H9 (cell line): ENCODE measurements at regions not wholly inside any gene's neighbourhood (a gene's known extent, or its start where the extent isn't known, plus 50 kb on each side); places are given as distances from the start of the nearest gene placed in this dataset.

ENCODE experiments used
- DNase-seq: peaks from one replicate; pipeline ENCODE4 v3.0.0-alpha.2; 2017
- H2AFZ ChIP-seq: one replicate; pipeline ENCODE4 v1.6.1; 2013; ENCODE audit warnings: mild to moderate bottlenecking, low read length, control low read depth, moderate library complexity
- H2AK5ac ChIP-seq: 2 replicates; pipeline ENCODE4 v1.6.1; 2013; ENCODE audit warnings: low read length, control low read depth, mixed read lengths; ENCODE audit not compliant: insufficient read length
- H2BK120ac ChIP-seq: one replicate; pipeline ENCODE4 v1.6.1; 2013; ENCODE audit warnings: low read depth, mild to moderate bottlenecking, low read length, control low read depth, inconsistent platforms; ENCODE audit not compliant: poor library complexity, severe bottlenecking
- H2BK12ac ChIP-seq: 2 replicates; pipeline ENCODE4 v1.6.1; 2013; ENCODE audit warnings: low read length, control low read depth, mixed read lengths, low read depth; ENCODE audit not compliant: insufficient read length
- H2BK15ac ChIP-seq: 2 replicates; pipeline ENCODE4 v1.6.1; 2013; ENCODE audit warnings: low read depth, low read length, control low read depth
- H2BK20ac ChIP-seq: one replicate; pipeline ENCODE4 v1.6.1; 2013; ENCODE audit warnings: low read depth, mild to moderate bottlenecking, low read length, control low read depth, inconsistent platforms; ENCODE audit not compliant: poor library complexity, severe bottlenecking
- H2BK5ac ChIP-seq: 2 replicates; pipeline ENCODE4 v1.6.1; 2013; ENCODE audit warnings: low read length, control low read depth, mixed read lengths; ENCODE audit not compliant: insufficient read length
- H3K14ac ChIP-seq: 2 replicates; pipeline ENCODE4 v1.6.1; 2013; ENCODE audit warnings: low read length, control low read depth; ENCODE audit not compliant: insufficient read depth
- H3K18ac ChIP-seq: 2 replicates; pipeline ENCODE4 v1.6.1; 2013; ENCODE audit warnings: low read depth, mild to moderate bottlenecking, mixed read lengths, low read length, control low read depth; ENCODE audit not compliant: insufficient read length
- H3K23ac ChIP-seq: 2 replicates; pipeline ENCODE4 v1.6.1; 2013; ENCODE audit warnings: low read length, control low read depth, mixed read lengths, low read depth; ENCODE audit not compliant: insufficient read length
- H3K23me2 ChIP-seq: 2 replicates; pipeline ENCODE4 v1.6.1; 2013; ENCODE audit warnings: low read depth, mild to moderate bottlenecking, mixed read lengths, low read length, control low read depth; ENCODE audit not compliant: insufficient read length, poor library complexity, severe bottlenecking
- H3K27ac ChIP-seq: 2 replicates; pipeline ENCODE4 v1.5.1; 2013; ENCODE audit warnings: low read length, control low read depth, mixed read lengths, low read depth; ENCODE audit not compliant: insufficient read length
- H3K27me3 ChIP-seq: 2 replicates; pipeline ENCODE4 v1.6.1; 2013; ENCODE audit warnings: low read length, control low read depth, inconsistent platforms; ENCODE audit not compliant: insufficient read depth
- H3K4ac ChIP-seq: 2 replicates; pipeline ENCODE4 v1.6.1; 2013; ENCODE audit warnings: low read depth, mild to moderate bottlenecking, control low read depth, inconsistent platforms, low read length, moderate library complexity
- H3K4me1 ChIP-seq: 2 replicates; pipeline ENCODE4 v1.6.1; 2013; ENCODE audit warnings: low read length, control low read depth, inconsistent platforms; ENCODE audit not compliant: insufficient read depth
- H3K4me2 ChIP-seq: 2 replicates; pipeline ENCODE4 v1.6.1; 2013; ENCODE audit warnings: low read length, control low read depth, mixed read lengths; ENCODE audit not compliant: insufficient read length, insufficient read depth
- H3K56ac ChIP-seq: 2 replicates; pipeline ENCODE4 v1.6.1; 2013; ENCODE audit warnings: low read depth, mild to moderate bottlenecking, mixed read lengths, low read length, control low read depth; ENCODE audit not compliant: insufficient read length
- H3K79me1 ChIP-seq: 2 replicates; pipeline ENCODE4 v1.6.1; 2013; ENCODE audit warnings: low read depth, mild to moderate bottlenecking, moderate library complexity, low read length, control low read depth, inconsistent platforms; ENCODE audit not compliant: insufficient read depth, poor library complexity, severe bottlenecking
- H3K79me2 ChIP-seq: 2 replicates; pipeline ENCODE4 v1.6.1; 2013; ENCODE audit warnings: low read length, control low read depth, inconsistent platforms; ENCODE audit not compliant: insufficient read depth
- H3K9ac ChIP-seq: 2 replicates; pipeline ENCODE4 v1.6.1; 2013; ENCODE audit warnings: low read length, control low read depth, mixed read lengths; ENCODE audit not compliant: insufficient read length; ENCODE audit errors: extremely low read depth
- H3K9me3 ChIP-seq: one replicate; pipeline ENCODE4 v1.6.1; 2013; ENCODE audit warnings: low read depth, low read length, inconsistent platforms; ENCODE audit not compliant: control insufficient read depth
- H3T11ph ChIP-seq: one replicate; pipeline ENCODE4 v1.6.1; 2013; ENCODE audit warnings: mild to moderate bottlenecking, low read length, control low read depth, inconsistent platforms
- H4K20me1 ChIP-seq: one replicate; pipeline ENCODE4 v1.6.1; 2013; ENCODE audit not compliant: control insufficient read depth, insufficient read length, insufficient read depth
- H4K5ac ChIP-seq: 2 replicates; pipeline ENCODE4 v1.6.1; 2013; ENCODE audit warnings: low read depth, mild to moderate bottlenecking, mixed read lengths, low read length, control low read depth; ENCODE audit not compliant: insufficient read length
- H4K8ac ChIP-seq: replicated peaks from 2 replicates; pipeline ENCODE4 v1.6.1; 2013; ENCODE audit warnings: low read length, control low read depth, mixed read lengths, low read depth; ENCODE audit not compliant: insufficient read length
- H4K91ac ChIP-seq: 2 replicates; pipeline ENCODE4 v1.6.1; 2013; ENCODE audit warnings: low read depth, mild to moderate bottlenecking, moderate library complexity, mixed read lengths, low read length, control low read depth; ENCODE audit not compliant: insufficient read length
- H3K27ac Mint-ChIP-seq, 3 experiments: 2 replicates in 2 of 3; 3 replicates in 1 of 3; pipeline ENCODE4 v1.8.0; 2020 to 2021; ENCODE audit warnings: mixed read lengths in 3 of 3, mild to moderate bottlenecking in 1 of 3, moderate library complexity in 1 of 3
- H3K27me3 Mint-ChIP-seq: 2 replicates; pipeline ENCODE4 v1.8.0; 2021; ENCODE audit warnings: low read depth, mild to moderate bottlenecking, moderate library complexity, mixed read lengths
- H3K36me3 Mint-ChIP-seq, 3 experiments: 2 replicates in 2 of 3; 3 replicates in 1 of 3; pipeline ENCODE4 v1.8.0; 2020 to 2021; ENCODE audit warnings: low read depth in 3 of 3, mixed read lengths in 3 of 3; ENCODE audit not compliant: insufficient read depth in 1 of 3
- H3K4me1 Mint-ChIP-seq, 2 experiments: 2 replicates each; pipeline ENCODE4 v1.8.0; 2020; ENCODE audit warnings: mixed read lengths in 2 of 2
- H3K4me3 Mint-ChIP-seq, 2 experiments: 2 replicates in 1 of 2; 3 replicates in 1 of 2; pipeline ENCODE4 v1.8.0; 2020 to 2021; ENCODE audit warnings: mild to moderate bottlenecking in 2 of 2, mixed read lengths in 2 of 2, moderate library complexity in 1 of 2
- H3K9me3 Mint-ChIP-seq, 2 experiments: 2 replicates in 1 of 2; 3 replicates in 1 of 2; pipeline ENCODE4 v1.8.0; 2020; ENCODE audit warnings: mild to moderate bottlenecking in 2 of 2, mixed read lengths in 2 of 2, moderate library complexity in 1 of 2
- WGBS: extraction: QIAGEN DNeasy Blood & Tissue Kit; methylation state at CpG from one replicate; pipeline ENCODE4 v1.1.7; 2013; ENCODE audit warnings: missing lambda C conversion rate, low lambda C conversion rate, mixed read lengths; ENCODE audit not compliant: insufficient read length; ENCODE audit errors: extremely low coverage; 5-methylcytosine and 5-hydroxymethylcytosine counted together
- TF ChIP-seq, protein P1 (sequence below): fragments of 200-600 bp; sonication (generic); conservative IDR thresholded peaks from 3 replicates; pipeline ENCODE4 v1.8.0; 2021; ENCODE audit warnings: antibody characterized with exemption, mild to moderate bottlenecking

DNA sequence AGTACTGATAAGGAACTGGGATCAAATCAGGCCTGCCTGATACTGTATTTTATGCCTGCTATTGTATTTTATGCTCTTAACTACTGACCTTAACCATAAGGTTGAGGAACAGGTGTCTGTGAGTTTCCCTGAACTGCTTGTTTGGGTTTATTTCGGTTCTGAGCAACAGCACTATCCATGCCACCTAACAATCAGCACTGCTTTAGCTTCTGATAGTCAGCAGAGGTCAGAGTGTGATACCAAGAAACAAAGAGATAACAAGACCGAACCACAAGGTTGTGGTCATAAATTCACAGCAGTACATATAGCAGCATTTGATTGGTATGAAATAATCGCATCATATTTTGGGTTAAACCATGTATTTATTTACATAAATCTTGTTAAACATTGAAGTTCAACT, 362.2 kb downstream of the FGF13 start:
- no peak overlapping the region for H4K8ac ChIP-seq
- no peak overlapping the region for H3K56ac ChIP-seq

More for the DNA sequence above, 362.2 kb downstream of the FGF13 start:
- H3K4me2 ChIP-seq: no peak overlapping the region
- H3K36me3 Mint-ChIP-seq: peaks cover 0 to 3% (median 0%) of the 10 kb centered on the region in 3 experiments; a peak in 1 of 7 replicates
- TF ChIP-seq, protein P1, sequence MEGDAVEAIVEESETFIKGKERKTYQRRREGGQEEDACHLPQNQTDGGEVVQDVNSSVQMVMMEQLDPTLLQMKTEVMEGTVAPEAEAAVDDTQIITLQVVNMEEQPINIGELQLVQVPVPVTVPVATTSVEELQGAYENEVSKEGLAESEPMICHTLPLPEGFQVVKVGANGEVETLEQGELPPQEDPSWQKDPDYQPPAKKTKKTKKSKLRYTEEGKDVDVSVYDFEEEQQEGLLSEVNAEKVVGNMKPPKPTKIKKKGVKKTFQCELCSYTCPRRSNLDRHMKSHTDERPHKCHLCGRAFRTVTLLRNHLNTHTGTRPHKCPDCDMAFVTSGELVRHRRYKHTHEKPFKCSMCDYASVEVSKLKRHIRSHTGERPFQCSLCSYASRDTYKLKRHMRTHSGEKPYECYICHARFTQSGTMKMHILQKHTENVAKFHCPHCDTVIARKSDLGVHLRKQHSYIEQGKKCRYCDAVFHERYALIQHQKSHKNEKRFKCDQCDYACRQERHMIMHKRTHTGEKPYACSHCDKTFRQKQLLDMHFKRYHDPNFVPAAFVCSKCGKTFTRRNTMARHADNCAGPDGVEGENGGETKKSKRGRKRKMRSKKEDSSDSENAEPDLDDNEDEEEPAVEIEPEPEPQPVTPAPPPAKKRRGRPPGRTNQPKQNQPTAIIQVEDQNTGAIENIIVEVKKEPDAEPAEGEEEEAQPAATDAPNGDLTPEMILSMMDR: 0 out of 3 replicates have a peak, but pooled peaks have one; percentile 20
- peaks cover 5 to 10% of the 10 kb centered on the region in 2 experiments; a peak in 3 of 4 replicates for H3K4me1 Mint-ChIP-seq
- H2BK12ac ChIP-seq: no peak overlapping the region
- H2BK20ac ChIP-seq: no peak overlapping the region
- no peak overlapping the region for H4K5ac ChIP-seq
- H3K9me3 Mint-ChIP-seq: peaks cover 0 to 15% of the 10 kb centered on the region in 2 experiments; a peak in 2 of 5 replicates
- H2AK5ac ChIP-seq: no peak overlapping the region
- H2BK15ac ChIP-seq: no peak overlapping the region
- H3T11ph ChIP-seq: no peak overlapping the region
- H3K23me2 ChIP-seq: no peaks in the 10 kb centered on the region
- peaks cover 4% of the 10 kb centered on the region for H3K9me3 ChIP-seq
- H3K27ac Mint-ChIP-seq: no peak overlapping the region
- H3K27me3 ChIP-seq: no peaks in the 10 kb centered on the region
- no CpG with 5 or more reads among the region's 3 CpGs for WGBS
- H2AFZ ChIP-seq: no peak overlapping the region
- no peaks in the 10 kb centered on the region for H3K79me1 ChIP-seq
- H4K20me1 ChIP-seq: no peaks in the 10 kb centered on the region
- no peaks in the 10 kb centered on the region for H3K4me1 ChIP-seq
- no peak overlapping the region for H3K18ac ChIP-seq
- H3K27ac ChIP-seq: no peak overlapping the region
- no peak overlapping the region for H3K14ac ChIP-seq
- H4K91ac ChIP-seq: no peak overlapping the region
- no peak overlapping the region for H3K23ac ChIP-seq
- H2BK5ac ChIP-seq: no peak overlapping the region
- no peak overlapping the region for H3K9ac ChIP-seq
- no peak for DNase-seq
- no peak overlapping the region for H2BK120ac ChIP-seq
- H3K27me3 Mint-ChIP-seq: no peaks in the 10 kb centered on the region
- no peak overlapping the region for H3K4ac ChIP-seq
- H3K79me2 ChIP-seq: no peaks in the 10 kb centered on the region
- no peak overlapping the region for H3K4me3 Mint-ChIP-seq
